H9 (cell line): ENCODE measurements at regions not wholly inside any gene's neighbourhood (a gene's known extent, or its start where the extent isn't known, plus 50 kb on each side); places are given as distances from the start of the nearest gene placed in this dataset.

Source experiments
- DNase-seq: peaks from one replicate; pipeline ENCODE4 v3.0.0-alpha.2; 2017
- H2AFZ ChIP-seq: one replicate; pipeline ENCODE4 v1.6.1; 2013; ENCODE audit warnings: mild to moderate bottlenecking, low read length, control low read depth, moderate library complexity
- H2AK5ac ChIP-seq: 2 replicates; pipeline ENCODE4 v1.6.1; 2013; ENCODE audit warnings: low read length, control low read depth, mixed read lengths; ENCODE audit not compliant: insufficient read length
- H2BK120ac ChIP-seq: one replicate; pipeline ENCODE4 v1.6.1; 2013; ENCODE audit warnings: low read depth, mild to moderate bottlenecking, low read length, control low read depth, inconsistent platforms; ENCODE audit not compliant: poor library complexity, severe bottlenecking
- H2BK12ac ChIP-seq: 2 replicates; pipeline ENCODE4 v1.6.1; 2013; ENCODE audit warnings: low read length, control low read depth, mixed read lengths, low read depth; ENCODE audit not compliant: insufficient read length
- H2BK15ac ChIP-seq: 2 replicates; pipeline ENCODE4 v1.6.1; 2013; ENCODE audit warnings: low read depth, low read length, control low read depth
- H2BK20ac ChIP-seq: one replicate; pipeline ENCODE4 v1.6.1; 2013; ENCODE audit warnings: low read depth, mild to moderate bottlenecking, low read length, control low read depth, inconsistent platforms; ENCODE audit not compliant: poor library complexity, severe bottlenecking
- H2BK5ac ChIP-seq: 2 replicates; pipeline ENCODE4 v1.6.1; 2013; ENCODE audit warnings: low read length, control low read depth, mixed read lengths; ENCODE audit not compliant: insufficient read length
- H3K14ac ChIP-seq: 2 replicates; pipeline ENCODE4 v1.6.1; 2013; ENCODE audit warnings: low read length, control low read depth; ENCODE audit not compliant: insufficient read depth
- H3K18ac ChIP-seq: 2 replicates; pipeline ENCODE4 v1.6.1; 2013; ENCODE audit warnings: low read depth, mild to moderate bottlenecking, mixed read lengths, low read length, control low read depth; ENCODE audit not compliant: insufficient read length
- H3K23ac ChIP-seq: 2 replicates; pipeline ENCODE4 v1.6.1; 2013; ENCODE audit warnings: low read length, control low read depth, mixed read lengths, low read depth; ENCODE audit not compliant: insufficient read length
- H3K23me2 ChIP-seq: 2 replicates; pipeline ENCODE4 v1.6.1; 2013; ENCODE audit warnings: low read depth, mild to moderate bottlenecking, mixed read lengths, low read length, control low read depth; ENCODE audit not compliant: insufficient read length, poor library complexity, severe bottlenecking
- H3K27ac ChIP-seq: 2 replicates; pipeline ENCODE4 v1.5.1; 2013; ENCODE audit warnings: low read length, control low read depth, mixed read lengths, low read depth; ENCODE audit not compliant: insufficient read length
- H3K27me3 ChIP-seq: 2 replicates; pipeline ENCODE4 v1.6.1; 2013; ENCODE audit warnings: low read length, control low read depth, inconsistent platforms; ENCODE audit not compliant: insufficient read depth
- H3K4ac ChIP-seq: 2 replicates; pipeline ENCODE4 v1.6.1; 2013; ENCODE audit warnings: low read depth, mild to moderate bottlenecking, control low read depth, inconsistent platforms, low read length, moderate library complexity
- H3K4me1 ChIP-seq: 2 replicates; pipeline ENCODE4 v1.6.1; 2013; ENCODE audit warnings: low read length, control low read depth, inconsistent platforms; ENCODE audit not compliant: insufficient read depth
- H3K4me2 ChIP-seq: 2 replicates; pipeline ENCODE4 v1.6.1; 2013; ENCODE audit warnings: low read length, control low read depth, mixed read lengths; ENCODE audit not compliant: insufficient read length, insufficient read depth
- H3K56ac ChIP-seq: 2 replicates; pipeline ENCODE4 v1.6.1; 2013; ENCODE audit warnings: low read depth, mild to moderate bottlenecking, mixed read lengths, low read length, control low read depth; ENCODE audit not compliant: insufficient read length
- H3K79me1 ChIP-seq: 2 replicates; pipeline ENCODE4 v1.6.1; 2013; ENCODE audit warnings: low read depth, mild to moderate bottlenecking, moderate library complexity, low read length, control low read depth, inconsistent platforms; ENCODE audit not compliant: insufficient read depth, poor library complexity, severe bottlenecking
- H3K79me2 ChIP-seq: 2 replicates; pipeline ENCODE4 v1.6.1; 2013; ENCODE audit warnings: low read length, control low read depth, inconsistent platforms; ENCODE audit not compliant: insufficient read depth
- H3K9ac ChIP-seq: 2 replicates; pipeline ENCODE4 v1.6.1; 2013; ENCODE audit warnings: low read length, control low read depth, mixed read lengths; ENCODE audit not compliant: insufficient read length; ENCODE audit errors: extremely low read depth
- H3K9me3 ChIP-seq: one replicate; pipeline ENCODE4 v1.6.1; 2013; ENCODE audit warnings: low read depth, low read length, inconsistent platforms; ENCODE audit not compliant: control insufficient read depth
- H3T11ph ChIP-seq: one replicate; pipeline ENCODE4 v1.6.1; 2013; ENCODE audit warnings: mild to moderate bottlenecking, low read length, control low read depth, inconsistent platforms
- H4K20me1 ChIP-seq: one replicate; pipeline ENCODE4 v1.6.1; 2013; ENCODE audit not compliant: control insufficient read depth, insufficient read length, insufficient read depth
- H4K5ac ChIP-seq: 2 replicates; pipeline ENCODE4 v1.6.1; 2013; ENCODE audit warnings: low read depth, mild to moderate bottlenecking, mixed read lengths, low read length, control low read depth; ENCODE audit not compliant: insufficient read length
- H4K8ac ChIP-seq: replicated peaks from 2 replicates; pipeline ENCODE4 v1.6.1; 2013; ENCODE audit warnings: low read length, control low read depth, mixed read lengths, low read depth; ENCODE audit not compliant: insufficient read length
- H4K91ac ChIP-seq: 2 replicates; pipeline ENCODE4 v1.6.1; 2013; ENCODE audit warnings: low read depth, mild to moderate bottlenecking, moderate library complexity, mixed read lengths, low read length, control low read depth; ENCODE audit not compliant: insufficient read length
- H3K27ac Mint-ChIP-seq, 3 experiments: 2 replicates in 2 of 3; 3 replicates in 1 of 3; pipeline ENCODE4 v1.8.0; 2020 to 2021; ENCODE audit warnings: mixed read lengths in 3 of 3, mild to moderate bottlenecking in 1 of 3, moderate library complexity in 1 of 3
- H3K27me3 Mint-ChIP-seq: 2 replicates; pipeline ENCODE4 v1.8.0; 2021; ENCODE audit warnings: low read depth, mild to moderate bottlenecking, moderate library complexity, mixed read lengths
- H3K36me3 Mint-ChIP-seq, 3 experiments: 2 replicates in 2 of 3; 3 replicates in 1 of 3; pipeline ENCODE4 v1.8.0; 2020 to 2021; ENCODE audit warnings: low read depth in 3 of 3, mixed read lengths in 3 of 3; ENCODE audit not compliant: insufficient read depth in 1 of 3
- H3K4me1 Mint-ChIP-seq, 2 experiments: 2 replicates each; pipeline ENCODE4 v1.8.0; 2020; ENCODE audit warnings: mixed read lengths in 2 of 2
- H3K4me3 Mint-ChIP-seq, 2 experiments: 2 replicates in 1 of 2; 3 replicates in 1 of 2; pipeline ENCODE4 v1.8.0; 2020 to 2021; ENCODE audit warnings: mild to moderate bottlenecking in 2 of 2, mixed read lengths in 2 of 2, moderate library complexity in 1 of 2
- H3K9me3 Mint-ChIP-seq, 2 experiments: 2 replicates in 1 of 2; 3 replicates in 1 of 2; pipeline ENCODE4 v1.8.0; 2020; ENCODE audit warnings: mild to moderate bottlenecking in 2 of 2, mixed read lengths in 2 of 2, moderate library complexity in 1 of 2
- CTCF ChIP-seq: fragments of 200-600 bp; sonication (generic); conservative IDR thresholded peaks from 3 replicates; pipeline ENCODE4 v1.8.0; 2021; ENCODE audit warnings: antibody characterized with exemption, mild to moderate bottlenecking
- whole genome bisulfite sequencing: extraction: QIAGEN DNeasy Blood & Tissue Kit; methylation state at CpG from one replicate; pipeline ENCODE4 v1.1.7; 2013; ENCODE audit warnings: missing lambda C conversion rate, low lambda C conversion rate, mixed read lengths; ENCODE audit not compliant: insufficient read length; ENCODE audit errors: extremely low coverage; 5-methylcytosine and 5-hydroxymethylcytosine counted together

- no peak overlapping the region for H2BK15ac ChIP-seq
- H3K9me3 ChIP-seq, result no peaks in the 10 kb centered on the region
- no CpG with 5 or more reads among the region's 3 CpGs for WGBS
- no peak for TF ChIP-seq CTCF
- no peak overlapping the region for H3K56ac ChIP-seq
- H3T11ph ChIP-seq, result no peak overlapping the region
- DNase-seq, result no peak
- peaks cover 39% of the 10 kb centered on the region for H3K27me3 Mint-ChIP-seq
- H3K27me3 ChIP-seq, result no peaks in the 10 kb centered on the region; the same call in 1 of the 2 replicates
- no peak overlapping the region for H2BK5ac ChIP-seq
- H4K91ac ChIP-seq, result no peak overlapping the region
- no peaks in the 10 kb centered on the region for H4K20me1 ChIP-seq
- no peak overlapping the region for H3K18ac ChIP-seq
- no peak overlapping the region for H3K4me3 Mint-ChIP-seq
- H3K4me2 ChIP-seq, result no peak overlapping the region
- H3K36me3 Mint-ChIP-seq, result no peaks in the 10 kb centered on the region; a peak in 1 of 7 replicates
- H3K4me1 Mint-ChIP-seq, result peaks cover 25 to 26% of the 10 kb centered on the region in 2 experiments
- H3K4ac ChIP-seq, result no peak overlapping the region
- no peak overlapping the region for H2BK12ac ChIP-seq
- H3K27ac Mint-ChIP-seq, result no peak overlapping the region
- no peaks in the 10 kb centered on the region for H3K9me3 Mint-ChIP-seq
- no peaks in the 10 kb centered on the region; the same call in 1 of the 2 replicates for H3K4me1 ChIP-seq
- no peak overlapping the region for H3K9ac ChIP-seq
- H2BK120ac ChIP-seq, result no peak overlapping the region
- no peak overlapping the region for H2AK5ac ChIP-seq
- no peak overlapping the region for H3K23ac ChIP-seq
- no peak overlapping the region for H2BK20ac ChIP-seq
- H3K79me1 ChIP-seq, result no peaks in the 10 kb centered on the region
- no peak overlapping the region for H4K5ac ChIP-seq
- H2AFZ ChIP-seq, result no peak overlapping the region
- no peak overlapping the region for H3K27ac ChIP-seq
- H3K79me2 ChIP-seq, result no peaks in the 10 kb centered on the region
- H3K14ac ChIP-seq, result no peak overlapping the region
- no peak overlapping the region for H4K8ac ChIP-seq
- H3K23me2 ChIP-seq, result no peaks in the 10 kb centered on the region
These were observed 560.8 kb downstream of the REEP3 start for GRCh38 chr10:64081947-64082482.
